Stimulated activated CD4-positive, alpha-beta T cell treated with anti-CD3 and anti-CD28 coated beads, Interleukin-4, amount 100 ng/mL, for 1 hour (primary cell): ENCODE measurements at regions not wholly inside any gene's neighbourhood (a gene's known extent, or its start where the extent isn't known, plus 50 kb on each side); places are given as distances from the start of the nearest gene placed in this dataset.

Source experiments
- DNase-seq: peaks from one replicate; pipeline ENCODE4 v3.0.0-alpha.2; 2020

- no peak for DNase-seq
These were observed 556.1 kb upstream of the ZNF608 start for GRCh38 chr5:125302577-125302976.

GRCh38 chr5:125306741-125307140 lies 560.3 kb upstream of the ZNF608 start:
- DNase-seq, result no peak

- DNase-seq, result no peak
These were observed 564.3 kb upstream of the ZNF608 start for GRCh38 chr5:125310749-125311148.

GRCh38 chr5:125311743-125312142 lies 565.3 kb upstream of the ZNF608 start:
- no peak for DNase-seq

- DNase-seq, result no peak
These were observed 567.1 kb upstream of the ZNF608 start for GRCh38 chr5:125313555-125313954.

GRCh38 chr5:125315306-125315705 lies 568.9 kb upstream of the ZNF608 start:
- no peak for DNase-seq

- DNase-seq, result no peak
These were observed 570.0 kb upstream of the ZNF608 start for GRCh38 chr5:125316391-125316790.

- DNase-seq, result no peak
These were observed 570.6 kb upstream of the ZNF608 start for GRCh38 chr5:125316915-125317535.

- DNase-seq, result no peak
These were observed 571.1 kb upstream of the ZNF608 start for GRCh38 chr5:125317536-125317995.

GRCh38 chr5:125321654-125322053 lies 575.2 kb upstream of the ZNF608 start:
- no peak for DNase-seq

- no peak for DNase-seq
These were observed 577.2 kb upstream of the ZNF608 start for GRCh38 chr5:125323613-125324012.

- no peak for DNase-seq
These were observed 579.2 kb upstream of the ZNF608 start for GRCh38 chr5:125325488-125326149.

- DNase-seq, result no peak
These were observed 579.7 kb upstream of the ZNF608 start for GRCh38 chr5:125326150-125326510.

GRCh38 chr5:125327676-125328075 lies 581.2 kb upstream of the ZNF608 start:
- no peak for DNase-seq

- no peak for DNase-seq
These were observed 585.7 kb upstream of the ZNF608 start for GRCh38 chr5:125331987-125332598.

- no peak for DNase-seq
These were observed 587.0 kb upstream of the ZNF608 start for GRCh38 chr5:125333416-125333815.

GRCh38 chr5:125336401-125336800 lies 590.0 kb upstream of the ZNF608 start:
- no peak for DNase-seq

- DNase-seq, result no peak
These were observed 590.9 kb upstream of the ZNF608 start for GRCh38 chr5:125337294-125337693.

- no peak for DNase-seq
These were observed 592.2 kb upstream of the ZNF608 start for GRCh38 chr5:125338440-125339174.

GRCh38 chr5:125341436-125341835 lies 595.0 kb upstream of the ZNF608 start:
- no peak for DNase-seq

- DNase-seq, result no peak
These were observed 596.6 kb upstream of the ZNF608 start for GRCh38 chr5:125343015-125343414.

GRCh38 chr5:125346316-125346715 lies 599.9 kb upstream of the ZNF608 start:
- DNase-seq, result no peak

- DNase-seq, result no peak
These were observed 601.8 kb upstream of the ZNF608 start for GRCh38 chr5:125348221-125348692.
